OCI-LY1 (cell line): ENCODE measurements at regions not wholly inside any gene's neighbourhood (a gene's known extent, or its start where the extent isn't known, plus 50 kb on each side); places are given as distances from the start of the nearest gene placed in this dataset.

Experiments used
- H2AFZ ChIP-seq: fragments of 200-600 bp; sonication (generic), shearing (Covaris generic); 2 replicates; pipeline ENCODE4 v1.6.0; 2014; ENCODE audit warnings: antibody characterized with exemption, mild to moderate bottlenecking, low read length
- H3F3A ChIP-seq: fragments of 200-600 bp; sonication (generic), shearing (Covaris generic); 2 replicates; pipeline ENCODE4 v1.6.0; 2014; ENCODE audit warnings: mild to moderate bottlenecking, antibody characterized with exemption, low read length, moderate library complexity; ENCODE audit not compliant: insufficient read depth
- H3K27ac ChIP-seq: fragments of 200-600 bp; sonication (generic); 2 replicates; pipeline ENCODE4 v1.5.1; 2014; ENCODE audit warnings: low read length, mixed run types, mild to moderate bottlenecking, low read depth; ENCODE audit not compliant: poor library complexity, severe bottlenecking
- H3K27me3 ChIP-seq: fragments of 200-600 bp; sonication (generic); 2 replicates; pipeline ENCODE4 v1.6.0; 2014; ENCODE audit warnings: antibody characterized with exemption, mild to moderate bottlenecking, low read length, moderate library complexity; ENCODE audit not compliant: insufficient read depth
- H3K36me3 ChIP-seq: fragments of 200-600 bp; sonication (generic); 2 replicates; pipeline ENCODE4 v1.6.1; 2014; ENCODE audit warnings: mild to moderate bottlenecking, antibody characterized with exemption, low read length, moderate library complexity, mixed read lengths; ENCODE audit not compliant: insufficient read depth
- H3K4me1 ChIP-seq: fragments of 200-600 bp; sonication (generic); 2 replicates; pipeline ENCODE4 v1.5.1; 2014; ENCODE audit warnings: mild to moderate bottlenecking, low read length, moderate library complexity; ENCODE audit not compliant: insufficient read depth, severe bottlenecking
- H3K4me2 ChIP-seq: fragments of 200-600 bp; sonication (generic), shearing (Covaris generic); 2 replicates; pipeline ENCODE4 v1.6.1; 2014; ENCODE audit warnings: low read length
- H3K4me3 ChIP-seq: fragments of 200-600 bp; sonication (generic); 2 replicates; pipeline ENCODE4 v1.5.1; 2014; ENCODE audit warnings: low read length, low read depth, mild to moderate bottlenecking, mixed read lengths; ENCODE audit not compliant: poor library complexity, severe bottlenecking
- H3K79me2 ChIP-seq: fragments of 200-600 bp; shearing (Covaris generic); 2 replicates; pipeline ENCODE4 v1.6.1; 2016; ENCODE audit warnings: mixed run types, low read length, mixed read lengths; ENCODE audit not compliant: insufficient read depth
- H3K9ac ChIP-seq: fragments of 200-600 bp; sonication (generic), shearing (Covaris generic); 2 replicates; pipeline ENCODE4 v1.6.1; 2014; ENCODE audit warnings: mild to moderate bottlenecking, low read length, mixed read lengths
- H3K9me2 ChIP-seq: fragments of 200-600 bp; sonication (generic), shearing (Covaris generic); 2 replicates; pipeline ENCODE4 v1.6.1; 2014; ENCODE audit warnings: low read depth, mild to moderate bottlenecking, low read length, mixed read lengths
- H3K9me3 ChIP-seq: fragments of 200-600 bp; shearing (Covaris generic); 2 replicates; pipeline ENCODE4 v1.6.1; 2014; ENCODE audit warnings: low read length, mixed read lengths
- H4K20me1 ChIP-seq: fragments of 200-600 bp; sonication (generic), shearing (Covaris generic); 2 replicates; pipeline ENCODE4 v1.6.0; 2016; ENCODE audit warnings: mild to moderate bottlenecking, low read length; ENCODE audit not compliant: insufficient read depth
- CTCF ChIP-seq: fragments of 200-600 bp; sonication (generic), shearing (Covaris generic); IDR thresholded peaks from 2 replicates; pipeline ENCODE4 v1.5.1; 2017; ENCODE audit warnings: mild to moderate bottlenecking, antibody characterized with exemption, low read length, moderate library complexity, mixed read lengths
- EZH2 ChIP-seq: fragments of 200-600 bp; sonication (generic), shearing (Covaris generic); IDR thresholded peaks from 2 replicates; pipeline ENCODE4 v1.8.0; 2017; ENCODE audit warnings: borderline replicate concordance, mixed run types, mild to moderate bottlenecking, antibody characterized with exemption, low read length, moderate library complexity, mixed read lengths

- Histone ChIP-seq H3K27ac (no peak overlapping the region), H2AFZ (no peak overlapping the region)
Observed at GRCh38 chr15:70299931-70300869, 202.5 kb upstream of the TLE3 start.

GRCh38 chr15:70297465-70298058 lies 199.8 kb upstream of the TLE3 start:
- Histone ChIP-seq H3K4me3 (no peak overlapping the region), H3K36me3 (no peaks in the 10 kb centered on the region), H4K20me1 (no peaks in the 10 kb centered on the region), H3K9me3 (no peaks in the 10 kb centered on the region), H3K79me2 (no peaks in the 10 kb centered on the region), H3K9me2 (no peaks in the 10 kb centered on the region), H3K27me3 (no peaks in the 10 kb centered on the region), H3F3A (no peaks in the 10 kb centered on the region), H2AFZ (no peak overlapping the region), H3K27ac (no peak overlapping the region), H3K4me1 (peaks cover 11% of the 10 kb centered on the region), H3K4me2 (no peak overlapping the region), H3K9ac (no peak overlapping the region)
- TF ChIP-seq CTCF (no peak), EZH2 (no peak)

More at GRCh38 chr15:70299931-70300869, 202.5 kb upstream of the TLE3 start:
- no peaks in the 10 kb centered on the region for H3K79me2 ChIP-seq
- no peaks in the 10 kb centered on the region for H3K9me2 ChIP-seq
- no peak overlapping the region for H3K4me3 ChIP-seq
- no peaks in the 10 kb centered on the region for H3K36me3 ChIP-seq
- TF ChIP-seq CTCF, result no peak
- TF ChIP-seq EZH2, result no peak
- no peaks in the 10 kb centered on the region for H3K27me3 ChIP-seq
- H4K20me1 ChIP-seq, result no peaks in the 10 kb centered on the region
- H3K9me3 ChIP-seq, result no peaks in the 10 kb centered on the region
- peak overlapping the region; percentile 12; the same call in 1 of the 2 replicates for H3K4me2 ChIP-seq
- no peak overlapping the region for H3K9ac ChIP-seq
- peaks cover 11% of the 10 kb centered on the region for H3K4me1 ChIP-seq
- no peaks in the 10 kb centered on the region for H3F3A ChIP-seq

- Histone ChIP-seq H3K4me3 (no peak overlapping the region), H3K27ac (no peak overlapping the region), H2AFZ (no peak overlapping the region), H3K4me2 (no peak overlapping the region), H3K4me1 (no peaks in the 10 kb centered on the region), H3K9ac (no peak overlapping the region), H3K27me3 (no peaks in the 10 kb centered on the region), H4K20me1 (no peaks in the 10 kb centered on the region), H3K9me3 (no peaks in the 10 kb centered on the region), H3K79me2 (no peaks in the 10 kb centered on the region), H3F3A (no peaks in the 10 kb centered on the region), H3K9me2 (no peaks in the 10 kb centered on the region), H3K36me3 (no peaks in the 10 kb centered on the region)
- TF ChIP-seq EZH2, result no peak
- TF ChIP-seq CTCF, result no peak
Observed at GRCh38 chr15:70294731-70295305, 197.1 kb upstream of the TLE3 start.
